GM12892 (cell line): ENCODE measurements at regions not wholly inside any gene's neighbourhood (a gene's known extent, or its start where the extent isn't known, plus 50 kb on each side); places are given as distances from the start of the nearest gene placed in this dataset.
"Not testable (repeated sequence)": the region's sequence is repeated elsewhere in the genome, so short reads cannot be mapped to it uniquely, and the experiment has no call there.

Experiments
- DNase-seq: peaks from one replicate; pipeline ENCODE4 v3.0.0; 2011; ENCODE audit not compliant: insufficient read length
- FAIRE-seq: peaks from 2 replicates; lab custom pipeline; 2011; peaks lifted over from hg19 to GRCh38; lab: Jason Lieb, UNC
- POLR2A ChIP-seq: IDR thresholded peaks from 2 replicates; pipeline ENCODE4 v1.6.1; 2011; ENCODE audit warnings: low read depth, low read length, control low read depth
- POLR2AphosphoS5 ChIP-seq: IDR thresholded peaks from 2 replicates; pipeline ENCODE4 v1.6.1; 2011; ENCODE audit warnings: low read depth, low read length, control low read depth
- TAF1 ChIP-seq: IDR thresholded peaks from 2 replicates; pipeline ENCODE4 v1.6.1; 2011; ENCODE audit warnings: low read depth, mild to moderate bottlenecking, control low read depth, low read length, borderline replicate concordance

GRCh38 chrX:122941806-122942205 lies 242.3 kb upstream of the GRIA3 start:
- no peak for FAIRE-seq
- no peak for DNase-seq
- no peak for TF ChIP-seq TAF1

- DNase-seq (no peak), FAIRE-seq (no peak)
- TF ChIP-seq POLR2AphosphoS5 (no peak), POLR2A (no peak), TAF1 (no peak)
Observed at GRCh38 chrX:122943918-122944317, 240.2 kb upstream of the GRIA3 start.

GRCh38 chrX:122945328-122945727 lies 238.8 kb upstream of the GRIA3 start:
- TF ChIP-seq POLR2A (no peak), POLR2AphosphoS5 (no peak), TAF1 (no peak)
- FAIRE-seq, result no peak
- DNase-seq, result no peak

- TF ChIP-seq TAF1 (no peak), POLR2A (no peak), POLR2AphosphoS5 (no peak)
- FAIRE-seq (no peak), DNase-seq (no peak)
Observed at GRCh38 chrX:122972604-122973003, 211.5 kb upstream of the GRIA3 start.

GRCh38 chrX:122982521-122982920 lies 201.6 kb upstream of the GRIA3 start:
- DNase-seq, result no peak
- no peak for TF ChIP-seq POLR2A
- no peak for TF ChIP-seq POLR2AphosphoS5
- no peak for TF ChIP-seq TAF1
- no peak for FAIRE-seq

GRCh38 chrX:123002844-123003243 lies 181.2 kb upstream of the GRIA3 start:
- not testable (repeated sequence) for FAIRE-seq, DNase-seq

GRCh38 chrX:123013141-123013540 lies 170.9 kb upstream of the GRIA3 start:
- DNase-seq, result no peak
- TF ChIP-seq POLR2AphosphoS5, result no peak
- TF ChIP-seq TAF1, result no peak
- no peak for TF ChIP-seq POLR2A
- no peak for FAIRE-seq

- TF ChIP-seq POLR2AphosphoS5, result no peak
- no peak for TF ChIP-seq POLR2A
- no peak for TF ChIP-seq TAF1
- no peak for FAIRE-seq
- DNase-seq, result no peak
Observed at GRCh38 chrX:123036401-123036800, 147.7 kb upstream of the GRIA3 start.

GRCh38 chrX:123049071-123049625 lies 134.9 kb upstream of the GRIA3 start:
- FAIRE-seq (no peak), DNase-seq (no peak)
- no peak for TF ChIP-seq POLR2AphosphoS5
- no peak for TF ChIP-seq POLR2A
- TF ChIP-seq TAF1, result no peak

GRCh38 chrX:123060986-123061385 lies 123.1 kb upstream of the GRIA3 start:
- TF ChIP-seq POLR2A, result no peak
- TF ChIP-seq POLR2AphosphoS5, result no peak
- TF ChIP-seq TAF1, result no peak
- DNase-seq (no peak), FAIRE-seq (no peak)

GRCh38 chrX:123064053-123064452 lies 120.0 kb upstream of the GRIA3 start:
- DNase-seq, result no peak
- no peak for TF ChIP-seq POLR2AphosphoS5
- no peak for TF ChIP-seq TAF1
- no peak for TF ChIP-seq POLR2A
- no peak for FAIRE-seq

GRCh38 chrX:123072686-123073385 lies 111.2 kb upstream of the GRIA3 start:
- DNase-seq (no peak), FAIRE-seq (no peak)
- TF ChIP-seq TAF1 (no peak), POLR2AphosphoS5 (no peak), POLR2A (no peak)
